ENCODE measurements at regions not wholly inside any gene's neighbourhood (a gene's known extent, or its start where the extent isn't known, plus 50 kb on each side); places are given as distances from the start of the nearest gene placed in this dataset.

- no peak for TF ChIP-seq ZNF274 (IDR thresholded peaks at IDR 0.05; ENCODE audit: low read depth, low read length)
- H3K4me3 ChIP-seq (ENCODE audit: low read length), result no peak overlapping the region
Observed at GRCh38 chr12:89262855-89263552, 89.3 kb downstream of the DUSP6 start.

- no peak overlapping the region for H3K4me3 ChIP-seq (ENCODE audit: low read length)
- no peak for TF ChIP-seq ZNF274 (IDR thresholded peaks at IDR 0.05; ENCODE audit: low read depth, low read length)
Observed at GRCh38 chr12:89261982-89262381, 90.3 kb downstream of the DUSP6 start.

GRCh38 chr12:89260841-89261637 is 91.3 kb downstream of the DUSP6 start:
- no peak overlapping the region for H3K4me3 ChIP-seq (ENCODE audit: low read length)
- no peak for TF ChIP-seq ZNF274 (IDR thresholded peaks at IDR 0.05; ENCODE audit: low read depth, low read length)

GRCh38 chr12:89259821-89260220 is 92.5 kb downstream of the DUSP6 start:
- no peak overlapping the region for H3K4me3 ChIP-seq (ENCODE audit: low read length)
- TF ChIP-seq ZNF274 (IDR thresholded peaks at IDR 0.05; ENCODE audit: low read depth, low read length), result no peak

DNA sequence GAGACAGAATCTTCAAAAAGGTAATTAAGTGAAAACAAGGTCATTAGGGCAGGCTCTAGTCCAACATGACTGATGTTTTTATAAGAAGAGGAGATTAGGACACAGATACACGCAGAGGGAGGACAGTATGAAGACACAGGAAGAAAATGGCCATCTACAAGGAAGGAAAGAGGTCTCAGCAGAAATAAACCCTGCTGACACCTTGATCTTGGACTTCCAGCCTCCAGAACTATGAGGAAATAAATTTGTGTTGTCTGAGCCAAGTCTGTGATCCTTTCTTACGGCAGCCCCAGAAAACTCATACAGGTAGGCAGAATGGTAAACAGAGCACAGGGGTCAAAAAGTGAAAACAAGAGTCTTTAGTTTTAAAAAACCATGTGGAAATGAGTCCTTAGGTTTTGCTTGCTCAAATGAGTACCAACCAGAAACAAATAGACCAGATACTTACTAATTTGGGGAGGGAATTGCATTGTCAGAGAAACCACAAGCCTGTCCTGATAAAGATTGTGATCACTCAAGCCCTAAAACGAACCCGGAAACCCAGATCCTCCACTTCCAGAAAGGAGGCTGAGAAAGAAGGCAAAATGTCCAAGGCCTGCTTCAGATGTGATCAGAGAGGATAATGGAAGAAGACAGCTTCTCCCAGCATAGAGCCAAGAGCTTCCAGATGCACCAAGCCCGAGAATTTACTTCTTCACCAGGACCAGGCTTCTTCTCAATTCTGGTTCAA is 93.9 kb downstream of the DUSP6 start:
- no peak for TF ChIP-seq ZNF274 (IDR thresholded peaks at IDR 0.05; ENCODE audit: low read depth, low read length)
- no peak overlapping the region for H3K4me3 ChIP-seq (ENCODE audit: low read length)

DNA sequence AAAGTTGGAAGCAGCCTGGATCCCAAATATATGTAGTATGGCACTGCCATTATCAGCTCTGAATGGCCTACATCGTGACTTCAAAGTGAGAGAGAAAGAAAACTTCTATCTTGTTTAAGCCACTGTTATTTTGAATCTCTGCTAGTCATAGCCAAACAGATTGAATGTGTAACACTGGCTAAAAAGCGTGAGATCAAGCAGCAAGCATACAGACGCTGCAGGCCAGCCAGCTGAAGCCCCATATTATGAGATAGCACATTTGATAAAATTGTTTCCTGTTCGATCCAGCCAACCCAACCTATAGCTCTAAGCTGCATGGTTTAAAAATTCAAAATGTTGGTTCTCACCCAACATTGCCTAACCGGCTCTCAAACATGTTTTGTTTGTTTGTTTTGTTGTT is 95.0 kb downstream of the DUSP6 start:
- no peak overlapping the region for H3K4me3 ChIP-seq (ENCODE audit: low read length)
- TF ChIP-seq ZNF274 (IDR thresholded peaks at IDR 0.05; ENCODE audit: low read depth, low read length), result no peak

GRCh38 chr12:89256060-89256459 is 96.2 kb downstream of the DUSP6 start:
- no peak overlapping the region for H3K4me3 ChIP-seq (ENCODE audit: low read length)
- TF ChIP-seq ZNF274 (IDR thresholded peaks at IDR 0.05; ENCODE audit: low read depth, low read length), result no peak

- no peak for TF ChIP-seq ZNF274 (IDR thresholded peaks at IDR 0.05; ENCODE audit: low read depth, low read length)
- H3K4me3 ChIP-seq (ENCODE audit: low read length), result no peak overlapping the region
Observed at GRCh38 chr12:89253488-89253887, 98.8 kb downstream of the DUSP6 start.

- TF ChIP-seq ZNF274 (IDR thresholded peaks at IDR 0.05; ENCODE audit: low read depth, low read length), result no peak
- H3K4me3 ChIP-seq (ENCODE audit: low read length), result no peak overlapping the region
Observed at GRCh38 chr12:89252284-89252683, 100.0 kb downstream of the DUSP6 start.

GRCh38 chr12:89251342-89252271 is 100.7 kb downstream of the DUSP6 start:
- no peak overlapping the region for H3K4me3 ChIP-seq (ENCODE audit: low read length)

GRCh38 chr12:89250636-89251035 is 101.7 kb downstream of the DUSP6 start:
- H3K4me3 ChIP-seq (ENCODE audit: low read length), result no peak overlapping the region
- no peak for TF ChIP-seq ZNF274 (IDR thresholded peaks at IDR 0.05; ENCODE audit: low read depth, low read length)

More at GRCh38 chr12:89251342-89252271, 100.7 kb downstream of the DUSP6 start:
- no peak for TF ChIP-seq ZNF274 (IDR thresholded peaks at IDR 0.05; ENCODE audit: low read depth, low read length)

DNA sequence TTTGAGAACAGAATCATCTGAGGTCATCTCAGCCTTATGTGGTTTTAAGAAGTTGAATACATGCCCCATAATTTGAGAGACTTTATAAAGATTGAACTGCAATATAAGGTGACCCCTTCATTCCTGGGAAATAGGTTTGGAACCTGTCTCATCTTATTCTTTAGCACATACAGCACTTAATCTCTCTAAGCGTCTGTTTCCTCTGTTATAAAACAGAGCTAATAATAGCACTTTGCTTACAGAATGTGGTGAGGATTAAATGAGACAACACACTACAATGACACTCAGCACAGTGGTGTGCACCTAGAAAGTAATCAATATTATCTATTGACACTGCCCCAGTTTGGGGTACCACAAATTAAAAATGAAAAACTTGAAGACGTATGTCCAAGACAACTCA is 102.1 kb downstream of the DUSP6 start:
- H3K4me3 ChIP-seq (ENCODE audit: low read length), result no peak overlapping the region
- TF ChIP-seq ZNF274 (IDR thresholded peaks at IDR 0.05; ENCODE audit: low read depth, low read length), result no peak

DNA sequence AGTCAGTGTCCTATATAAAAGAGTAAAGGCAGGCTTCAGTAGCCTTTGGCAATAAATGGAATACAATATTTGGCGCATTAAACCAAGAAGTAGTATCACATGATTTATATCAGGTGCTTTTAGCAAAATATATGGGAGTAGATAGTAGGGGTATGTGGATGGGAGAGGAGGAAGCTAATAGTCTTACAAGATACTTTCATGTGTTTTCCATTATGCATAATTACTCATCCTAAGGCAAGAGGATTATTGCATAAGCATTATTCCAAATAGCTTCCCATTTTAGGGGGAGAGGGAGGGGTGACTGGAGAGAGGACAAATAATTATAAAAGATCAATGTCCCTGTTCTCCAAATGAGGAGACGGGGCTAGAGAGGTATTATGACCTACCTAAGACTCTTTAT is 104.3 kb downstream of the DUSP6 start:
- no peak overlapping the region for H3K4me3 ChIP-seq (ENCODE audit: low read length)
- TF ChIP-seq ZNF274 (IDR thresholded peaks at IDR 0.05; ENCODE audit: low read depth, low read length), result no peak

GRCh38 chr12:89247541-89247942 is 104.8 kb downstream of the DUSP6 start:
- no peak for TF ChIP-seq ZNF274 (IDR thresholded peaks at IDR 0.05; ENCODE audit: low read depth, low read length)
- no peak overlapping the region for H3K4me3 ChIP-seq (ENCODE audit: low read length)

Data from GM08714 (cell line).